ENCODE measurements at regions not wholly inside any gene's neighbourhood (a gene's known extent, or its start where the extent isn't known, plus 50 kb on each side); places are given as distances from the start of the nearest gene placed in this dataset.
"Not testable (repeated sequence)": the region's sequence is repeated elsewhere in the genome, so short reads cannot be mapped to it uniquely, and the experiment has no call there.

DNA sequence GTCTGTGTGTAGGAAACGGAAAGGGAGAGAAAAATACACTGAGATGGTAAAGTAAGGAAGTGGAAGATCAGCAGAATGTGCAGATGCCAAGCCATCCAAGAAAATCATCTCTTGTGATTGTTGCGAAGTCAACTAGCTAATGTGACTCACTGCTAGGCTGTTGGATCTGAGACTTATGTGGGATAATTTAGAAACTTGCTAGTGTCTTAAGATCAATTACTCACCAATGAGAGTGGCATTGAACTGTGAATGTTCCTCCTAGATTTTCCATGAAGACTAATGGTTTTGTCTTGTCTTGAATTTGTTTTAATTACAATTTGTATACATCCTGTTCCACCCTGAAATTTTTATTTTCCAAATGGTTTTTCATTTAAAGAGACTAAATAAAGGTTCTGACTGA, 771.6 kb downstream of the EFNB2 start:
- peak; percentile 17 for DNase-seq

DNA sequence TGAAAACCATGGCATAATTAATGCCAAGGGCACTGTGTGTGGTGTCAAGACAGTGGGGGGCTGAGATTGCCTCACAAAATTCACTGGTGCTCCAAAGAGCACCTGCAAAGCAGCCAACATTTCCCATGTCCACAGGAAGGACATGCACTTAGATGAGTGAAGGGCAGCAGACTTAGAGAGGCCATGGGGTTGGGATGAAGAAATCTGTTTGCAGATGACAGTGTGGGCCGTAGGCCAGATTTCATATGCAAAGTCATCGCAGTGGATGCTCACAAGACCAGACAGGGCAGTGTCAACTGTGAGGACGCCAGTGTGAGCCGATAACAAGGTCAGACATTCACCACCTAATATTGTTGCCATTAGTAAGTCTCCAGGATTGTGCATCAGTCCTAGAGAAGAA, 773.4 kb downstream of the EFNB2 start:
- no peak for DNase-seq

DNA sequence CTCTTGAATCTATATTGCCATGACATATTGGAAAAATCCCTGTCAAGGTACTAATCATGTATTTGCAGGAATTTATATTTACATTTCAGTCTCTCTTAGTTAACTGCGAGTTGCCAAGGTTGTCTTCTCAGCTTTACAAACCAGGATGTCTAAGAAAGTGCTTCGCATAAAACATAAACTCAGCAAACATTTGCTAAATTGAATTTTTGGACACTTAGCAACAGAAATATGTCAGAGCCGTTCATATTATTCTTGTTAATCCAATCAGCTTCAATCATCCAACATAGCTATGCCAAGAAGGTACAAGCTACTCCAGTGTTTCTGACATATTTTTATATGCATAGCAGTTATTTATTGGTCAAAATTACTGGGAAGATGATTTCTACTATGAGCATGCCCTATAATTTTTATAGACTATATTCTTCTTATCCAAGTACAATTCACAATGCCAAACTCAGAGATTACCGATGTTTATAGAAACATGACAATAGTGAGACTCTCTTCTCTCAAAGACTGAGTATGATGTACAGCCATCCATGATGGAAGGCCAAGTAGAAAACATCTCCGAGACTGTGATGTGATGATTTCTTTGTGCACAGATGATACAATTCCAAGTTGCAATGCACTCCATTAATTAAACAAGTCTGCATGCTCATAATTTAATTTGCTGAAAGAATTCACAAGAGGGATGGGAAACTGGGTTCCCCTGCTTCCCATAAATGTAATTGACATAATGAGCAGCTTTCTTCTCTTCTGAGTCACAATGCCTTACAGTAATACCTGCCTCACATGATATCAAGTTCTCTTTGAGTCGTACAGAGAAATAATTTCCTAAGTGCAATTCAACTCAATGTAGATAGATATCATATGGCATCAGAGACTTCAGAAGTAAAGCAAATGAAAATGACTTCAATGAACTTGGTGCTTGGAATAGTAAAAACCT, 776.3 kb downstream of the EFNB2 start:
- DNase-seq = no peak

- no peak for DNase-seq
Observed at GRCh38 chr13:105740739-105741138, 794.7 kb downstream of the EFNB2 start.

GRCh38 chr13:105737688-105738087, 797.8 kb downstream of the EFNB2 start:
- DNase-seq = no peak

GRCh38 chr13:105735281-105735680, 800.2 kb downstream of the EFNB2 start:
- DNase-seq = no peak

- DNase-seq = peak; percentile 13
Observed at GRCh38 chr13:105732806-105733529, 802.5 kb downstream of the EFNB2 start.

DNA sequence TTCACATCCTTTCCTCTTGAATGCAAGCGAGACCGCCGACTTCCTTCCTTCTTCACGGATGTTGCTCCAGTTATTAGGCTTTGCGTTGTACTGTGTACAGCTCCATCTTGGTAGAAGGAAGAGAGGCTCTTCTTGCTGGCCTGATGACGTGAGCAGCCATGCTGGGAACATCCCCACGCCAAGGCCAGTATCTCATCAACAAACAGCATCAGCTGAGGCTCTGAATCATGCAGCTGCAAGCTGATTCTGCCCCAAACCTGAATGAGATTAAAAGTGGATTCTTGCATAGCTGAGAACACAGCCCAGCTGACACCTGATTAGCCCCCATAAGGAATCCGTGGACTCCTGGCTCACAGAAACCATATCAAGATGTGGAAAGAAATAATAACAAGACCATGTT, 809.6 kb downstream of the EFNB2 start:
- no peak for DNase-seq

GRCh38 chr13:105721016-105721415, 814.4 kb downstream of the EFNB2 start:
- peak; percentile 7 for DNase-seq

GRCh38 chr13:105719859-105720258, 815.6 kb downstream of the EFNB2 start:
- DNase-seq = no peak

DNA sequence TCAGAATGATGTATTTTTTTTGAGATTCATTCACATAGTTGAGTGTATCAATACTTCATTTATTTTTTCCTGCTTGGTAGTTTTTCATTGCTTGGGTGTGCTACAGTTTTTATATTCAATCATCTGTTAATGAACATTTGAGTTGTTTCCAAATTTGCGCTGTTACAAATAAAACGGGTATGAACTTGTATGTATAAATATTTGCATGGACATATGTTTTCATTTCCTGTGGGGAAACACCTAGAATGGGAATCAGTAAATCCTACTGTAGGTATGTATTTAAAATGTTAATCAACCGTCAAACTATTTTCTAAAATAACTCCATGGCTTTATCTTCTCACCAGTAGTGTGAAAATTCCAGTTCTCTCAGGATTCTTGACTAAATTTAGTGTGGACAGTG, 826.3 kb downstream of the EFNB2 start:
- no peak for DNase-seq

GRCh38 chr13:105703843-105704242, 831.6 kb downstream of the EFNB2 start:
- no peak for DNase-seq

DNA sequence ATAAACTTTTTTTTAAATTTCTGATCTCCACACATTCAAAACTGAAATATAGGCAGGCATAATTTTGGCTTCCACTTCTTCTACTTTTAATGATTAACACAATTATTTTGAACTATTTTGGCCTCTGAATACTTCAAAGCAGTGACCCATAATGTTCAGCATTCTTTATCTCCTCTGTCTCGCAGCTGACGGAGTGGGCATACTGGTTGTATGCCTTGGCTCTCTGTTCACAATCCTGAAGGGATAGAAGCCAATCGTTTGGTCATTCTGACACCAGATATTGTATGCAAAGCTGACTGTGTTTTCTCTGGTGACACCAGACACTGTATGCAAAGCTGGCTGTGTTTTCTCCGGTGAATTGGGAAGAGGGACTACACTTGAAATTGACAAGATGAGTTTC, 833.0 kb downstream of the EFNB2 start:
- no peak for DNase-seq

- no peak for DNase-seq
Observed at GRCh38 chr13:105692769-105693168, 842.7 kb downstream of the EFNB2 start.

GRCh38 chr13:105684216-105684615, 851.2 kb downstream of the EFNB2 start:
- DNase-seq = no peak

- no peak for DNase-seq
Observed at GRCh38 chr13:105679838-105680237, 855.6 kb downstream of the EFNB2 start.

GRCh38 chr13:105678072-105678471, 857.4 kb downstream of the EFNB2 start:
- DNase-seq = no peak

GRCh38 chr13:105672881-105673280, 862.6 kb downstream of the EFNB2 start:
- DNase-seq = no peak

DNA sequence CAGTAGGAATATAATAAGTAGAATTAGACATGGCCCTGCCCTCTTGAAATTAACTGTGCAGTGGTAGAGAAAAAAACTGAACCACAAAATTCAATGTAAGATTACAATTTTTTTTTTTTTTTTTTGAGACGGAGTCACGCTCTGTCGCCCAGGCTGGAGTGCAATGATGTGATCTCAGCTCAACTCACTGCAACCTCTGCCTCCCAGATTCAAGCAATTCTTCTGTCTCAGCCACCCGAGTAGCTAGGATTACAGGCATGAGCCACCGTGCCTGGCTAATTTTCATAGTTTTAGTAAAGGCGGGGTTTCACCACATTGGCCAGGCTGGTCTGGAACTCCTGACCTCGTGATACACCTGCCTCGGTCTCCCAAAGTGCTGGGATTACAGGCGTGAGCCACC, 864.3 kb downstream of the EFNB2 start:
- not testable (repeated sequence) for DNase-seq

GRCh38 chr13:105670179-105670990, 865.1 kb downstream of the EFNB2 start:
- no peak for DNase-seq

GRCh38 chr13:105665284-105665683, 870.2 kb downstream of the EFNB2 start:
- peak; percentile 80 for DNase-seq

DNA sequence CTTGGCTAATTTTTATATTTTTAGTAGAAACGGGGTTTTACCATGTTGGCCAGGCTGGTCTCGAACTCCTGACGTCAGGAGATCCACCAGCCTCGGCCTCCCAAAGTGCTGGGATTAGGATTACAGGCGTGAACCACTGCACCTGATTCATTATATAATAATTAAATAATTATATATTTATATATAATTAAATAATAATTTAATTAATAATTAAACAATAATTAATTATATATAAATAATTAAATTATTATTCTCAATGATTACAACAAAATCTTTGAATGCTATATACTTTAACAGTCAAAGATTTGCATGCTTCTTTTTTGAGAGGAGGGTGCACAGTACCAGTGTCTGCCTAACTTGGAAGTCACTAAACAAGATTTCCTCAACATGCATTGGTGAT, 872.3 kb downstream of the EFNB2 start:
- DNase-seq = no peak

DNA sequence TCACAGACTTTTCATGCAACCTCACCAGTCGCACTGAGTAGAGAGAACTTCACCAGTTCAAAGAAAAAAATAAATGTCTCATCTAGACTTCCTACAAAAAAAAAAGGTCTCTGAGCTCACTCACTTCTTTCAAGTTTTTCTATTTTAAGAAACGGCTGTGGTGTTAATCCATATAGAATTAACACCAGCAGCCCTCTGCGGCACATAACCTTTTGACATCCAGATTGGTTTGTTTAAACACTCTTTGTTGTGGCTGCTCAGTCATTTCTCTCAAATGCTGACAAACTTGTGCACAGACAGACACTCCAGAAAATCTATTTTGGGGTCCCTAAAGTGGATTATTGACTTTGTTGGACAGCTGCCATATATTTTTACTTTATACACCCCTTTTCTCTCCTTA, 874.9 kb downstream of the EFNB2 start:
- peak; percentile 20 for DNase-seq
